OCI-LY3 (cell line): ENCODE measurements at regions not wholly inside any gene's neighbourhood (a gene's known extent, or its start where the extent isn't known, plus 50 kb on each side); places are given as distances from the start of the nearest gene placed in this dataset.

ENCODE experiments used
- H2AFZ ChIP-seq: fragments of 200-600, 300-600 bp; shearing (Covaris generic); 2 replicates; pipeline ENCODE4 v1.6.0; 2014; ENCODE audit warnings: antibody characterized with exemption, low read depth, low read length
- H3K27ac ChIP-seq: fragments of 200-600, 300-600 bp; sonication (generic); 2 replicates; pipeline ENCODE4 v1.5.1; 2014; ENCODE audit warnings: mild to moderate bottlenecking, low read length, moderate library complexity, mixed read lengths
- H3K27me3 ChIP-seq: fragments of 200-600, 300-600 bp; sonication (generic); 2 replicates; pipeline ENCODE4 v1.6.1; 2014; ENCODE audit warnings: low read depth, low read length, mixed read lengths
- H3K36me3 ChIP-seq: fragments of 200-600, 300-600 bp; sonication (generic); replicated peaks from 2 replicates; pipeline ENCODE3; 2014; ENCODE audit warnings: low read depth, low read length, mixed read lengths
- H3K4me1 ChIP-seq: fragments of 300-600, 200-600 bp; sonication (generic); 2 replicates; pipeline ENCODE4 v1.6.1; 2014; ENCODE audit warnings: low read length, mixed read lengths
- H3K4me2 ChIP-seq: fragments of 200-600, 300-600 bp; sonication (generic); 2 replicates; pipeline ENCODE4 v1.6.1; 2014; ENCODE audit warnings: low read length, mixed read lengths
- H3K4me3 ChIP-seq: fragments of 300-600, 200-600 bp; sonication (generic); 2 replicates; pipeline ENCODE4 v1.5.1; 2014; ENCODE audit warnings: antibody characterized with exemption, mild to moderate bottlenecking, low read length, moderate library complexity
- H3K79me2 ChIP-seq: fragments of 300-600, 200-600 bp; shearing (Covaris generic); 2 replicates; pipeline ENCODE4 v1.6.1; 2014; ENCODE audit warnings: mild to moderate bottlenecking, low read length, mixed read lengths
- H3K9ac ChIP-seq: fragments of 300-600, 200-600 bp; shearing (Covaris generic); 2 replicates; pipeline ENCODE4 v1.6.0; 2014; ENCODE audit warnings: mild to moderate bottlenecking, low read length, moderate library complexity
- H3K9me3 ChIP-seq: fragments of 200-600, 300-600 bp; shearing (Covaris generic); 2 replicates; pipeline ENCODE4 v1.6.1; 2014; ENCODE audit warnings: low read length, mixed read lengths; ENCODE audit not compliant: insufficient read depth
- H4K20me1 ChIP-seq: fragments of 200-600, 300-600 bp; sonication (generic); 2 replicates; pipeline ENCODE4 v1.6.1; 2016; ENCODE audit warnings: low read length, mixed read lengths; ENCODE audit not compliant: insufficient read depth
- CTCF ChIP-seq: fragments of 200-600, 300-600 bp; sonication (generic); IDR thresholded peaks from 2 replicates; pipeline ENCODE4 v1.5.1; 2014; ENCODE audit warnings: antibody characterized with exemption, low read length, low read depth
- EZH2phosphoT487 ChIP-seq: fragments of 200-600 bp; shearing (Covaris generic); IDR thresholded peaks from 2 replicates; pipeline ENCODE4 v1.6.1; 2018; ENCODE audit warnings: antibody characterized with exemption, mixed run types, low read depth

- Histone ChIP-seq H3K36me3 (no peaks in the 10 kb centered on the region), H3K4me2 (no peak overlapping the region), H3K9me3 (no peaks in the 10 kb centered on the region), H3K4me3 (no peak overlapping the region), H4K20me1 (no peaks in the 10 kb centered on the region), H2AFZ (no peak overlapping the region), H3K79me2 (no peaks in the 10 kb centered on the region), H3K27me3 (no peaks in the 10 kb centered on the region), H3K4me1 (peaks cover 3% of the 10 kb centered on the region), H3K9ac (no peak overlapping the region), H3K27ac (no peak overlapping the region)
- no peak for TF ChIP-seq EZH2phosphoT487
- TF ChIP-seq CTCF, result no peak
These were observed 165.4 kb downstream of the PAWR start for GRCh38 chr12:79525357-79525756.

GRCh38 chr12:79524507-79525148 is 166.1 kb downstream of the PAWR start:
- Histone ChIP-seq H3K4me3 (no peak overlapping the region), H3K9me3 (no peaks in the 10 kb centered on the region), H3K27ac (no peak overlapping the region), H3K36me3 (no peaks in the 10 kb centered on the region), H3K4me1 (no peaks in the 10 kb centered on the region), H3K9ac (no peak overlapping the region), H3K4me2 (no peak overlapping the region), H3K79me2 (no peaks in the 10 kb centered on the region), H2AFZ (no peak overlapping the region), H4K20me1 (no peaks in the 10 kb centered on the region), H3K27me3 (no peaks in the 10 kb centered on the region)
- TF ChIP-seq EZH2phosphoT487 (no peak), CTCF (no peak)

- Histone ChIP-seq H3K79me2 (no peaks in the 10 kb centered on the region), H3K4me2 (no peak overlapping the region), H3K27ac (no peak overlapping the region)
These were observed 167.8 kb downstream of the PAWR start for GRCh38 chr12:79522989-79523386.

More at GRCh38 chr12:79522989-79523386, 167.8 kb downstream of the PAWR start:
- no peak overlapping the region for H2AFZ ChIP-seq
- TF ChIP-seq CTCF, result no peak
- TF ChIP-seq EZH2phosphoT487, result no peak
- H3K36me3 ChIP-seq, result no peaks in the 10 kb centered on the region
- H3K4me1 ChIP-seq, result no peaks in the 10 kb centered on the region
- H3K9ac ChIP-seq, result no peak overlapping the region
- H3K4me3 ChIP-seq, result no peak overlapping the region
- H4K20me1 ChIP-seq, result no peaks in the 10 kb centered on the region
- no peaks in the 10 kb centered on the region for H3K9me3 ChIP-seq
- H3K27me3 ChIP-seq, result no peaks in the 10 kb centered on the region
